H9 (cell line): ENCODE measurements at regions not wholly inside any gene's neighbourhood (a gene's known extent, or its start where the extent isn't known, plus 50 kb on each side); places are given as distances from the start of the nearest gene placed in this dataset.

Experiments used
- DNase-seq: peaks from one replicate; pipeline ENCODE4 v3.0.0-alpha.2; 2017
- H2AFZ ChIP-seq: one replicate; pipeline ENCODE4 v1.6.1; 2013; ENCODE audit warnings: mild to moderate bottlenecking, low read length, control low read depth, moderate library complexity
- H2AK5ac ChIP-seq: 2 replicates; pipeline ENCODE4 v1.6.1; 2013; ENCODE audit warnings: low read length, control low read depth, mixed read lengths; ENCODE audit not compliant: insufficient read length
- H2BK120ac ChIP-seq: one replicate; pipeline ENCODE4 v1.6.1; 2013; ENCODE audit warnings: low read depth, mild to moderate bottlenecking, low read length, control low read depth, inconsistent platforms; ENCODE audit not compliant: poor library complexity, severe bottlenecking
- H2BK12ac ChIP-seq: 2 replicates; pipeline ENCODE4 v1.6.1; 2013; ENCODE audit warnings: low read length, control low read depth, mixed read lengths, low read depth; ENCODE audit not compliant: insufficient read length
- H2BK15ac ChIP-seq: 2 replicates; pipeline ENCODE4 v1.6.1; 2013; ENCODE audit warnings: low read depth, low read length, control low read depth
- H2BK20ac ChIP-seq: one replicate; pipeline ENCODE4 v1.6.1; 2013; ENCODE audit warnings: low read depth, mild to moderate bottlenecking, low read length, control low read depth, inconsistent platforms; ENCODE audit not compliant: poor library complexity, severe bottlenecking
- H2BK5ac ChIP-seq: 2 replicates; pipeline ENCODE4 v1.6.1; 2013; ENCODE audit warnings: low read length, control low read depth, mixed read lengths; ENCODE audit not compliant: insufficient read length
- H3K14ac ChIP-seq: 2 replicates; pipeline ENCODE4 v1.6.1; 2013; ENCODE audit warnings: low read length, control low read depth; ENCODE audit not compliant: insufficient read depth
- H3K18ac ChIP-seq: 2 replicates; pipeline ENCODE4 v1.6.1; 2013; ENCODE audit warnings: low read depth, mild to moderate bottlenecking, mixed read lengths, low read length, control low read depth; ENCODE audit not compliant: insufficient read length
- H3K23ac ChIP-seq: 2 replicates; pipeline ENCODE4 v1.6.1; 2013; ENCODE audit warnings: low read length, control low read depth, mixed read lengths, low read depth; ENCODE audit not compliant: insufficient read length
- H3K23me2 ChIP-seq: 2 replicates; pipeline ENCODE4 v1.6.1; 2013; ENCODE audit warnings: low read depth, mild to moderate bottlenecking, mixed read lengths, low read length, control low read depth; ENCODE audit not compliant: insufficient read length, poor library complexity, severe bottlenecking
- H3K27ac ChIP-seq: 2 replicates; pipeline ENCODE4 v1.5.1; 2013; ENCODE audit warnings: low read length, control low read depth, mixed read lengths, low read depth; ENCODE audit not compliant: insufficient read length
- H3K27me3 ChIP-seq: 2 replicates; pipeline ENCODE4 v1.6.1; 2013; ENCODE audit warnings: low read length, control low read depth, inconsistent platforms; ENCODE audit not compliant: insufficient read depth
- H3K4ac ChIP-seq: 2 replicates; pipeline ENCODE4 v1.6.1; 2013; ENCODE audit warnings: low read depth, mild to moderate bottlenecking, control low read depth, inconsistent platforms, low read length, moderate library complexity
- H3K4me1 ChIP-seq: 2 replicates; pipeline ENCODE4 v1.6.1; 2013; ENCODE audit warnings: low read length, control low read depth, inconsistent platforms; ENCODE audit not compliant: insufficient read depth
- H3K4me2 ChIP-seq: 2 replicates; pipeline ENCODE4 v1.6.1; 2013; ENCODE audit warnings: low read length, control low read depth, mixed read lengths; ENCODE audit not compliant: insufficient read length, insufficient read depth
- H3K56ac ChIP-seq: 2 replicates; pipeline ENCODE4 v1.6.1; 2013; ENCODE audit warnings: low read depth, mild to moderate bottlenecking, mixed read lengths, low read length, control low read depth; ENCODE audit not compliant: insufficient read length
- H3K79me1 ChIP-seq: 2 replicates; pipeline ENCODE4 v1.6.1; 2013; ENCODE audit warnings: low read depth, mild to moderate bottlenecking, moderate library complexity, low read length, control low read depth, inconsistent platforms; ENCODE audit not compliant: insufficient read depth, poor library complexity, severe bottlenecking
- H3K79me2 ChIP-seq: 2 replicates; pipeline ENCODE4 v1.6.1; 2013; ENCODE audit warnings: low read length, control low read depth, inconsistent platforms; ENCODE audit not compliant: insufficient read depth
- H3K9ac ChIP-seq: 2 replicates; pipeline ENCODE4 v1.6.1; 2013; ENCODE audit warnings: low read length, control low read depth, mixed read lengths; ENCODE audit not compliant: insufficient read length; ENCODE audit errors: extremely low read depth
- H3K9me3 ChIP-seq: one replicate; pipeline ENCODE4 v1.6.1; 2013; ENCODE audit warnings: low read depth, low read length, inconsistent platforms; ENCODE audit not compliant: control insufficient read depth
- H3T11ph ChIP-seq: one replicate; pipeline ENCODE4 v1.6.1; 2013; ENCODE audit warnings: mild to moderate bottlenecking, low read length, control low read depth, inconsistent platforms
- H4K20me1 ChIP-seq: one replicate; pipeline ENCODE4 v1.6.1; 2013; ENCODE audit not compliant: control insufficient read depth, insufficient read length, insufficient read depth
- H4K5ac ChIP-seq: 2 replicates; pipeline ENCODE4 v1.6.1; 2013; ENCODE audit warnings: low read depth, mild to moderate bottlenecking, mixed read lengths, low read length, control low read depth; ENCODE audit not compliant: insufficient read length
- H4K8ac ChIP-seq: replicated peaks from 2 replicates; pipeline ENCODE4 v1.6.1; 2013; ENCODE audit warnings: low read length, control low read depth, mixed read lengths, low read depth; ENCODE audit not compliant: insufficient read length
- H4K91ac ChIP-seq: 2 replicates; pipeline ENCODE4 v1.6.1; 2013; ENCODE audit warnings: low read depth, mild to moderate bottlenecking, moderate library complexity, mixed read lengths, low read length, control low read depth; ENCODE audit not compliant: insufficient read length
- H3K27ac Mint-ChIP-seq, 3 experiments: 2 replicates in 2 of 3; 3 replicates in 1 of 3; pipeline ENCODE4 v1.8.0; 2020 to 2021; ENCODE audit warnings: mixed read lengths in 3 of 3, mild to moderate bottlenecking in 1 of 3, moderate library complexity in 1 of 3
- H3K27me3 Mint-ChIP-seq: 2 replicates; pipeline ENCODE4 v1.8.0; 2021; ENCODE audit warnings: low read depth, mild to moderate bottlenecking, moderate library complexity, mixed read lengths
- H3K36me3 Mint-ChIP-seq, 3 experiments: 2 replicates in 2 of 3; 3 replicates in 1 of 3; pipeline ENCODE4 v1.8.0; 2020 to 2021; ENCODE audit warnings: low read depth in 3 of 3, mixed read lengths in 3 of 3; ENCODE audit not compliant: insufficient read depth in 1 of 3
- H3K4me1 Mint-ChIP-seq, 2 experiments: 2 replicates each; pipeline ENCODE4 v1.8.0; 2020; ENCODE audit warnings: mixed read lengths in 2 of 2
- H3K4me3 Mint-ChIP-seq, 2 experiments: 2 replicates in 1 of 2; 3 replicates in 1 of 2; pipeline ENCODE4 v1.8.0; 2020 to 2021; ENCODE audit warnings: mild to moderate bottlenecking in 2 of 2, mixed read lengths in 2 of 2, moderate library complexity in 1 of 2
- H3K9me3 Mint-ChIP-seq, 2 experiments: 2 replicates in 1 of 2; 3 replicates in 1 of 2; pipeline ENCODE4 v1.8.0; 2020; ENCODE audit warnings: mild to moderate bottlenecking in 2 of 2, mixed read lengths in 2 of 2, moderate library complexity in 1 of 2
- WGBS: extraction: QIAGEN DNeasy Blood & Tissue Kit; methylation state at CpG from one replicate; pipeline ENCODE4 v1.1.7; 2013; ENCODE audit warnings: missing lambda C conversion rate, low lambda C conversion rate, mixed read lengths; ENCODE audit not compliant: insufficient read length; ENCODE audit errors: extremely low coverage; 5-methylcytosine and 5-hydroxymethylcytosine counted together
- TF ChIP-seq, protein P1 (sequence below): fragments of 200-600 bp; sonication (generic); conservative IDR thresholded peaks from 3 replicates; pipeline ENCODE4 v1.8.0; 2021; ENCODE audit warnings: antibody characterized with exemption, mild to moderate bottlenecking

DNA sequence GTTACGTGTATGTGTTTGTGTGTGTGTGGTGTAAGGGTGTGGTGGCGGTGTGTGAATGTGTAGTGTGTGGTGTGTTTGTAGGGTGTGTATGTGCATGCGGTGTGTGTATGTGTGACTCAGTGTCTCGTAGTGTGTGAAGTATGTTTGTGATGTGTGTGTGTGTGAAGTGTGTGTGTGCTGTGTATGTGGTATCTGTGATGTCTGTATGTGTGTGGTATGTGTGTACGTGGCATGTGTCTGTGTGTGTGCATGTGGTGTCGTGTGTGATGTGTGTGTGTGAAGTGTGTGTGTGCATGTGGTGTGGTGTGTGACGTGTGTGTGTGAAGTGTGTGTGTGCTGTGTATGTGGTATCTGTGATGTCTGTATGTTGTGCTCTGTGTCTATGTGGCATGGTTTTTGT, 339.4 kb downstream of the MTRR start:
- Mint-ChIP-seq H3K27ac (no peak overlapping the region), H3K4me3 (no peak overlapping the region), H3K9me3 (peaks cover 0 to 3% of the 10 kb centered on the region in 2 experiments; a peak in 2 of 5 replicates), H3K4me1 (no peaks in the 10 kb centered on the region), H3K27me3 (peaks cover 5% of the 10 kb centered on the region; the same call in 1 of the 2 replicates), H3K36me3 (no peaks in the 10 kb centered on the region)
- no peak overlapping the region for H3T11ph ChIP-seq
- no peak overlapping the region for H3K4ac ChIP-seq
- no peak overlapping the region for H3K14ac ChIP-seq
- peaks cover 3% of the 10 kb centered on the region for H4K20me1 ChIP-seq
- WGBS, result 100% methylated on average over 2 of the region's 7 CpGs
- no peak overlapping the region for H4K8ac ChIP-seq
- H2AK5ac ChIP-seq, result no peak overlapping the region
- H3K79me2 ChIP-seq, result no peaks in the 10 kb centered on the region
- H3K9ac ChIP-seq, result no peak overlapping the region
- no peak overlapping the region for H4K5ac ChIP-seq
- H3K23me2 ChIP-seq, result no peaks in the 10 kb centered on the region
- H3K27me3 ChIP-seq, result no peaks in the 10 kb centered on the region
- H3K4me2 ChIP-seq, result no peak overlapping the region
- TF ChIP-seq, protein P1, sequence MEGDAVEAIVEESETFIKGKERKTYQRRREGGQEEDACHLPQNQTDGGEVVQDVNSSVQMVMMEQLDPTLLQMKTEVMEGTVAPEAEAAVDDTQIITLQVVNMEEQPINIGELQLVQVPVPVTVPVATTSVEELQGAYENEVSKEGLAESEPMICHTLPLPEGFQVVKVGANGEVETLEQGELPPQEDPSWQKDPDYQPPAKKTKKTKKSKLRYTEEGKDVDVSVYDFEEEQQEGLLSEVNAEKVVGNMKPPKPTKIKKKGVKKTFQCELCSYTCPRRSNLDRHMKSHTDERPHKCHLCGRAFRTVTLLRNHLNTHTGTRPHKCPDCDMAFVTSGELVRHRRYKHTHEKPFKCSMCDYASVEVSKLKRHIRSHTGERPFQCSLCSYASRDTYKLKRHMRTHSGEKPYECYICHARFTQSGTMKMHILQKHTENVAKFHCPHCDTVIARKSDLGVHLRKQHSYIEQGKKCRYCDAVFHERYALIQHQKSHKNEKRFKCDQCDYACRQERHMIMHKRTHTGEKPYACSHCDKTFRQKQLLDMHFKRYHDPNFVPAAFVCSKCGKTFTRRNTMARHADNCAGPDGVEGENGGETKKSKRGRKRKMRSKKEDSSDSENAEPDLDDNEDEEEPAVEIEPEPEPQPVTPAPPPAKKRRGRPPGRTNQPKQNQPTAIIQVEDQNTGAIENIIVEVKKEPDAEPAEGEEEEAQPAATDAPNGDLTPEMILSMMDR, result no peak
- H3K4me1 ChIP-seq, result no peaks in the 10 kb centered on the region
- no peak overlapping the region for H3K18ac ChIP-seq
- H3K9me3 ChIP-seq, result no peaks in the 10 kb centered on the region
- no peak overlapping the region for H2BK12ac ChIP-seq
- H3K27ac ChIP-seq, result no peak overlapping the region
- DNase-seq, result no peak
- H4K91ac ChIP-seq, result no peak overlapping the region
- H2BK5ac ChIP-seq, result no peak overlapping the region
- no peak overlapping the region for H2BK20ac ChIP-seq
- H2BK120ac ChIP-seq, result no peak overlapping the region
- H3K23ac ChIP-seq, result no peak overlapping the region
- H2BK15ac ChIP-seq, result no peak overlapping the region
- H2AFZ ChIP-seq, result no peak overlapping the region
- H3K56ac ChIP-seq, result no peak overlapping the region
- no peaks in the 10 kb centered on the region for H3K79me1 ChIP-seq
